BLaER1 treated with 17β-estradiol and CSF1 and Interleukin-3, amounts not matched to agents 10 nM and 100 nM (cell line): ENCODE measurements at regions not wholly inside any gene's neighbourhood (a gene's known extent, or its start where the extent isn't known, plus 50 kb on each side); places are given as distances from the start of the nearest gene placed in this dataset.
A peak's percentile ranks its signal among the peaks of the same experiment; 100 is the strongest.

Source experiments
- H3K27ac ChIP-seq, 11 experiments: shearing (Covaris generic); formaldehyde crosslinking; 2 replicates each; pipeline ENCODE4 v1.8.1; 2022
- H3K27me3 ChIP-seq, 11 experiments: shearing (Covaris generic); formaldehyde crosslinking; 2 replicates each; pipeline ENCODE4 v1.8.1; 2022
- H3K36me3 ChIP-seq, 11 experiments: shearing (Covaris generic); formaldehyde crosslinking; 2 replicates each; pipeline ENCODE4 v1.8.1; 2022
- H3K4me1 ChIP-seq, 10 experiments: shearing (Covaris generic); formaldehyde crosslinking; 2 replicates each; pipeline ENCODE4 v1.8.1; 2022
- H3K4me2 ChIP-seq, 11 experiments: shearing (Covaris generic); formaldehyde crosslinking; 2 replicates each; pipeline ENCODE4 v1.8.1; 2022
- H3K4me3 ChIP-seq, 10 experiments: shearing (Covaris generic); formaldehyde crosslinking; 2 replicates each; pipeline ENCODE4 v1.8.1; 2022
- H3K9ac ChIP-seq, 11 experiments: shearing (Covaris generic); formaldehyde crosslinking; 2 replicates each; pipeline ENCODE4 v1.8.1; 2022
- H3K9me3 ChIP-seq, 11 experiments: shearing (Covaris generic); formaldehyde crosslinking; replicated peaks in 1 of 11; 2 replicates each; pipeline ENCODE4 v1.8.1; 2022
- H4K20me1 ChIP-seq, 11 experiments: shearing (Covaris generic); formaldehyde crosslinking; 2 replicates each; pipeline ENCODE4 v1.8.1; 2022
- Cebpa-rat ChIP-seq, 11 experiments: shearing (Covaris generic); IDR thresholded peaks; 2 replicates each; pipeline ENCODE4 v1.8.1; 2022

DNA sequence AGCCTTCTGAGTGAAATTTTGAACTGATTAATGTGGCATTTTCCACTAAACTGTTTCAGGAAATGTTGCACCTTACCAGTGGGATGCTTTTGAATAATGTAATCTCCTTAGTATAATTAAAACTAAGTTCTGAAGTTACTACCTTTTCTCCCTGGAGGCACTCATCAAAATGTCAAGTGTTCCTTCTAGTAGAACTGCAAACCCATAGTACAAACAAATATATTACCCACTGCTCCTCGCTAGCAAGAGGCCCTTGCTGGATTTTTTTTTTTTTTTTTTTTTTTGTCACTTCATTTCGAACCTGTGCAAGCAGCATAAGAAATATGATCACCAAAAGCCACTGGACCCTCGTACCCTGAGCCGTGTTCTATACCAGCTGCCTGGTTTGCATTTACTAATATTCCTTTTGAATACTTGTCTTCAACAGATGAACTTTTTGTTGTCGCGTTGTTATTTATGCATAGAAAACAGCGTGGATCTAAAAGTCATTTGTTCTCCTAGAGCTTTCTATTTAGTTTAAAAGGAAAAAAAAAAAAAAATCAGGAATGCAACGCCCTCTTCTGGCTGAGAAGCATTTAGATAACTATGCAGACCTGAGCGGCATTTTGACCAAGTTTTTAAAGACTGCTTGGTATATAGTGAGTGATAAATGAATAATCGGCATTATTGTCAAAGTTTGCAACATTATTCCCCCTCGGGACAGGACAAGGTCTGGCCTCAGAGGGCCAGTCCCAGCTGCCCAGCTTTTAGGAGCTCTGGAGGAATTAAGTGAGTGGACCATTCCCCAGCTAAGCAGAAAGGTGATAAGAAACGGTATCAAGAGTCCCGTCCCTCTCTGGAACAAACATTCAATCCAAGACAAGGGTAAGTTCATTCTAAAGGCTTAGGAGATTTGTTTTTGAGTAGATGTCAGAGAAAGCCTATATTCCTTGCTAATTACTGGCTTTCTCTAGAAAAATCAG lies 162.5 kb upstream of the KIF2A start:
- no peaks in the 10 kb centered on the region for H3K27me3 ChIP-seq
- H3K9me3 ChIP-seq: peaks cover 0 to 15% (median 9%) of the 10 kb centered on the region in 11 experiments; a peak in 13 of 22 replicates

GRCh38 chr5:62144401-62145022 lies 161.5 kb upstream of the KIF2A start:
- no peaks in the 10 kb centered on the region; a peak in 1 of 20 replicates for H3K4me1 ChIP-seq
- peaks cover 0 to 15% (median 9%) of the 10 kb centered on the region in 11 experiments; a peak in 13 of 22 replicates for H3K9me3 ChIP-seq
- H4K20me1 ChIP-seq: no peaks in the 10 kb centered on the region
- no peak overlapping the region for H3K27ac ChIP-seq
- H3K36me3 ChIP-seq: no peaks in the 10 kb centered on the region
- no peak overlapping the region for H3K9ac ChIP-seq
- no peak overlapping the region for H3K4me3 ChIP-seq
- no peak overlapping the region for H3K4me2 ChIP-seq
- no peaks in the 10 kb centered on the region for H3K27me3 ChIP-seq
- TF ChIP-seq Cebpa-rat (IDR thresholded peaks at IDR 0.05): no peak

More for the DNA sequence above, 162.5 kb upstream of the KIF2A start:
- no peaks in the 10 kb centered on the region for H3K36me3 ChIP-seq
- no peak for TF ChIP-seq Cebpa-rat (IDR thresholded peaks at IDR 0.05)
- no peaks in the 10 kb centered on the region for H4K20me1 ChIP-seq
- no peak overlapping the region for H3K4me2 ChIP-seq
- no peak overlapping the region for H3K27ac ChIP-seq
- peaks cover 0 to 8% (median 5%) of the 10 kb centered on the region in 10 experiments; a peak in 9 of 20 replicates for H3K4me1 ChIP-seq
- H3K9ac ChIP-seq: no peak overlapping the region
- H3K4me3 ChIP-seq: no peak overlapping the region

- Histone ChIP-seq H3K4me3 (no peak overlapping the region), H3K27ac (no peak overlapping the region), H3K4me1 (peaks cover 0 to 5% (median 0%) of the 10 kb centered on the region in 10 experiments; a peak in 2 of 20 replicates), H4K20me1 (no peaks in the 10 kb centered on the region), H3K4me2 (peak overlapping the region in 1 of 11 experiments; percentile 1; a peak in 1 of 22 replicates), H3K36me3 (no peaks in the 10 kb centered on the region; a peak in 1 of 22 replicates), H3K27me3 (no peaks in the 10 kb centered on the region), H3K9ac (no peak overlapping the region), H3K9me3 (peaks cover 13 to 25% (median 21%) of the 10 kb centered on the region in 11 experiments)
- no peak for TF ChIP-seq Cebpa-rat (IDR thresholded peaks at IDR 0.05)
Measured at GRCh38 chr5:62149879-62150278, 156.1 kb upstream of the KIF2A start.

DNA sequence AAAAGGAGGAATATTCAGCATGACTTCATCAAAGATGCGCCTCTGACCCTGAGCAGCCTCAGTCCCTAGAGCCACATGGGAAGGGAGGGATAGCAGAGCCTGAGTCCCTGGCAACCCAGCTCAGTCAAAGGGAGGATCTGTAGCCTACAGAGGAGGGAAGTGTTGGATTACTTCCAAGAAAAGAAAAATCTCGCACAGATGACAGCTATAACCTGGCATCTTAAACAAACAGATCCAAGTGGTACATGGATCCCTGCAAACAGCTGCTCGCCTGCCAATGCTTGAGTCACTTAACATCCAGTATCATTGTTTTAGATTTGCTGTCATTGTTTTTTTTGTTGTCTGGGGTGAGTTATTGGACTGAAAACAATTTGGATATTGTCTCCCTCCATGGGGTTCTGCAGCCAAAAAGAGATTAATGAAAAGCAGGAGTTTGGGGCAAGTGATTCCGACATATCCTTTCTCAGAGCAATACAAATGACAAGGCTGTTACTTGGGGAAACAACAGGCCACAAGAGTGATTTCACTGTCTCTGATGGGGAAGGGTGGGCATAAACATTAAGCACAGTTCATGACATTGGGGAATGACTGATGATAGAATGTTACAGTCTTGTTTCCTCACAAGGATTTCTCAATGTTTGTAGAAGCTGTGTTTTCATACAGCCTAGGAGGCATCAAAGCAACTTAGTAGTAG lies 153.5 kb upstream of the KIF2A start:
- Histone ChIP-seq H3K4me2 (no peak overlapping the region), H3K9me3 (peaks cover 17 to 37% (median 23%) of the 10 kb centered on the region in 11 experiments), H3K36me3 (no peaks in the 10 kb centered on the region; a peak in 1 of 22 replicates), H4K20me1 (no peaks in the 10 kb centered on the region), H3K9ac (no peak overlapping the region), H3K4me3 (no peak overlapping the region), H3K27ac (no peak overlapping the region), H3K27me3 (no peaks in the 10 kb centered on the region), H3K4me1 (peaks cover 0 to 5% (median 0%) of the 10 kb centered on the region in 10 experiments; a peak in 2 of 20 replicates)
- TF ChIP-seq Cebpa-rat (IDR thresholded peaks at IDR 0.05): no peak

DNA sequence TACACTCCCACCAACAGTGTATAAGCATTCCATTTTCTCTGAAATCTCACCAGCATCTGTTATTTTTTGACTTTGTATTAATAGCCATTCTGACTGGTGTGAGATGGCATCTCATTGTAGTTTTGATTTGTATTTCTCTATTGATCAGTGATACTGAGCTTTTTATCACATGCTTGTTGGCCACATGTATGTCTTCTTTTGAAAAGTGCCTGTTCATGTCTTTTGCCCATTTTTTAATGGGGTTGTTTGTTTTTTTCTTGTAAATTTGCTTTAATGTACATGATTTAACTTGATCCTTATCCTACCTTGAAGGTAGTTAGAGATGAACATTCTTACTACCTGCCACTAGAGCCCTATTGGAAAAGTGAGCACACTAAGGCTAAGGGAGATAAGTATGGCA lies 151.2 kb upstream of the KIF2A start:
- Histone ChIP-seq H3K9ac (no peak overlapping the region), H3K4me1 (peaks cover 0 to 3% (median 0%) of the 10 kb centered on the region in 10 experiments; a peak in 2 of 20 replicates), H3K27me3 (no peaks in the 10 kb centered on the region), H3K9me3 (peaks cover 32 to 59% (median 42%) of the 10 kb centered on the region in 11 experiments), H3K4me3 (no peak overlapping the region), H3K36me3 (no peaks in the 10 kb centered on the region; a peak in 1 of 22 replicates), H4K20me1 (no peaks in the 10 kb centered on the region), H3K27ac (no peak overlapping the region), H3K4me2 (no peak overlapping the region)
- TF ChIP-seq Cebpa-rat (IDR thresholded peaks at IDR 0.05): no peak

GRCh38 chr5:62155988-62156387 lies 150.0 kb upstream of the KIF2A start:
- Histone ChIP-seq H3K27me3 (no peaks in the 10 kb centered on the region), H3K4me2 (no peak overlapping the region), H3K4me3 (no peak overlapping the region), H4K20me1 (no peaks in the 10 kb centered on the region), H3K4me1 (no peaks in the 10 kb centered on the region), H3K9ac (no peak overlapping the region), H3K36me3 (no peaks in the 10 kb centered on the region; a peak in 1 of 22 replicates), H3K9me3 (peaks cover 38 to 66% (median 50%) of the 10 kb centered on the region in 11 experiments), H3K27ac (no peak overlapping the region)
- no peak for TF ChIP-seq Cebpa-rat (IDR thresholded peaks at IDR 0.05)

- Histone ChIP-seq H3K27me3 (no peaks in the 10 kb centered on the region), H3K36me3 (no peaks in the 10 kb centered on the region; a peak in 2 of 22 replicates), H3K9me3 (peaks cover 9 to 19% (median 14%) of the 10 kb centered on the region in 11 experiments), H3K4me2 (no peak overlapping the region), H4K20me1 (no peaks in the 10 kb centered on the region), H3K27ac (no peak overlapping the region), H3K9ac (no peak overlapping the region), H3K4me1 (no peaks in the 10 kb centered on the region), H3K4me3 (no peak overlapping the region)
- TF ChIP-seq Cebpa-rat (IDR thresholded peaks at IDR 0.05): no peak
Measured at GRCh38 chr5:62167561-62168057, 138.4 kb upstream of the KIF2A start.

- Histone ChIP-seq H3K36me3 (no peaks in the 10 kb centered on the region), H3K4me1 (no peaks in the 10 kb centered on the region), H3K27me3 (no peaks in the 10 kb centered on the region), H3K9me3 (peaks cover 0 to 8% (median 5%) of the 10 kb centered on the region in 11 experiments; a peak in 7 of 22 replicates), H4K20me1 (no peaks in the 10 kb centered on the region), H3K27ac (no peak overlapping the region), H3K9ac (no peak overlapping the region), H3K4me3 (no peak overlapping the region), H3K4me2 (no peak overlapping the region)
- TF ChIP-seq Cebpa-rat (IDR thresholded peaks at IDR 0.05): no peak
Measured at GRCh38 chr5:62168506-62169281, 137.3 kb upstream of the KIF2A start.
